Activated naive CD4-positive, alpha-beta T cell treated with anti-CD3 and anti-CD28 coated beads, Interleukin-2, amount 50 U/mL, for 24 hours (primary cell): ENCODE measurements at regions not wholly inside any gene's neighbourhood (a gene's known extent, or its start where the extent isn't known, plus 50 kb on each side); places are given as distances from the start of the nearest gene placed in this dataset.

Source experiments
- H3K27ac Mint-ChIP-seq: one replicate; pipeline ENCODE4 v1.8.0; 2021; ENCODE audit warnings: mild to moderate bottlenecking, mixed read lengths
- H3K27me3 Mint-ChIP-seq: one replicate; pipeline ENCODE4 v1.8.0; 2021; ENCODE audit warnings: mixed read lengths
- H3K36me3 Mint-ChIP-seq: one replicate; pipeline ENCODE4 v1.8.0; 2021; ENCODE audit warnings: mixed read lengths
- H3K4me1 Mint-ChIP-seq: one replicate; pipeline ENCODE4 v1.8.0; 2021; ENCODE audit warnings: mixed read lengths
- H3K4me3 Mint-ChIP-seq: one replicate; pipeline ENCODE4 v1.8.0; 2021; ENCODE audit warnings: mild to moderate bottlenecking, mixed read lengths
- H3K9me3 Mint-ChIP-seq: one replicate; pipeline ENCODE4 v1.8.0; 2021; ENCODE audit warnings: mixed read lengths

- H3K27me3 Mint-ChIP-seq = no peaks in the 10 kb centered on the region
These were observed 289.1 kb upstream of the PKN2 start for GRCh38 chr1:88394958-88395357.

DNA sequence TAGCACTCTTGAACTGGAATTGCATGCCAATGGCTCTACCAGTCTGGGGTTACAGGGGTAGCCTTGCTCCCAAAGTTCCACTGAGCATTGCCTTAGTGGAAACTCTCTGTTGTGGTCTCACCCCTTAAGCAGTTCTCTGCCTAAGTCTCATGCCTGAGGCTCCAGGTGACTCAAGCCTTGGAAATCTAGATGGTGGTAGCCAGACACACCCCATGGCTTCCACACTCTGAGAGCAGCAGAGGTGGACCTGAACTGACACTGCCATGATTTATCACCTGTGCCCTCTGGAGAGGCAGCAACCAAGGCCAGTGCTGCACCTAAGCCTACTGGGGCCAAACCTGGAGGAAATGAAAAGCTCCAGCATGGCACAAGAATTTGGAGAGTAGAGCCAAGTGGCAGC is 285.7 kb upstream of the PKN2 start:
- no peaks in the 10 kb centered on the region for H3K9me3 Mint-ChIP-seq
- no peaks in the 10 kb centered on the region for H3K36me3 Mint-ChIP-seq
- H3K27me3 Mint-ChIP-seq = no peaks in the 10 kb centered on the region
- no peak overlapping the region for H3K27ac Mint-ChIP-seq
- H3K4me1 Mint-ChIP-seq = no peaks in the 10 kb centered on the region
- no peak overlapping the region for H3K4me3 Mint-ChIP-seq

More at GRCh38 chr1:88394958-88395357, 289.1 kb upstream of the PKN2 start:
- Mint-ChIP-seq H3K4me3 (no peak overlapping the region), H3K27ac (no peak overlapping the region), H3K9me3 (no peaks in the 10 kb centered on the region), H3K36me3 (no peaks in the 10 kb centered on the region), H3K4me1 (no peaks in the 10 kb centered on the region)

- no peaks in the 10 kb centered on the region for H3K4me1 Mint-ChIP-seq
- H3K27ac Mint-ChIP-seq = no peak overlapping the region
- no peaks in the 10 kb centered on the region for H3K27me3 Mint-ChIP-seq
- no peak overlapping the region for H3K4me3 Mint-ChIP-seq
- H3K36me3 Mint-ChIP-seq = no peaks in the 10 kb centered on the region
- H3K9me3 Mint-ChIP-seq = no peaks in the 10 kb centered on the region
These were observed 284.4 kb upstream of the PKN2 start for GRCh38 chr1:88399690-88400089.

DNA sequence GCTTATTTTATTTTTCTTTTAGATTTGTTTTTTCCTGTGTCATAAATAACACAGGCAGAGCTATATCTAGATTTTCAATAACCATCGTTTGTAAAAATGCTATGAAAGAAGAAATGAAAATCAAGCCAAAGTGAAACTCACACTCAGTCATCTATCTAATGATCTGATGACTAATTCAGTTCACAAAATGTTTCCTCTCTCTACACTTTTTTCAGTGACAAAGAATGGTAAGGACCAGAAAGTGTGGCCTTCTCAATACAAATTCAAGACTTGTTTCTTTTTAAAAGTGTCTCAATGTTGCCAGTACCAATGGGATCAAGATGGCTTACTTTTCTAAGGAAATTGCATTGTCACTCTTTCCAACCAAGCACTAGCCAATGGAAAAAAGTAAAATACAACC is 282.8 kb upstream of the PKN2 start:
- Mint-ChIP-seq H3K27me3 (no peaks in the 10 kb centered on the region), H3K9me3 (no peaks in the 10 kb centered on the region), H3K4me3 (no peak overlapping the region), H3K27ac (no peak overlapping the region), H3K4me1 (no peaks in the 10 kb centered on the region), H3K36me3 (no peaks in the 10 kb centered on the region)

GRCh38 chr1:88404582-88404981 is 279.5 kb upstream of the PKN2 start:
- Mint-ChIP-seq H3K9me3 (no peaks in the 10 kb centered on the region), H3K4me3 (no peak overlapping the region), H3K27me3 (no peaks in the 10 kb centered on the region), H3K27ac (no peak overlapping the region), H3K4me1 (no peaks in the 10 kb centered on the region), H3K36me3 (no peaks in the 10 kb centered on the region)

- Mint-ChIP-seq H3K27ac (no peak overlapping the region), H3K27me3 (no peaks in the 10 kb centered on the region), H3K36me3 (no peaks in the 10 kb centered on the region), H3K4me1 (no peaks in the 10 kb centered on the region), H3K9me3 (no peaks in the 10 kb centered on the region), H3K4me3 (no peak overlapping the region)
These were observed 276.8 kb upstream of the PKN2 start for GRCh38 chr1:88407248-88407647.

GRCh38 chr1:88421997-88422396 is 262.1 kb upstream of the PKN2 start:
- H3K27ac Mint-ChIP-seq = no peak overlapping the region
- peaks cover 1% of the 10 kb centered on the region for H3K36me3 Mint-ChIP-seq
- H3K4me1 Mint-ChIP-seq = no peaks in the 10 kb centered on the region
- peaks cover 28% of the 10 kb centered on the region for H3K9me3 Mint-ChIP-seq
- H3K4me3 Mint-ChIP-seq = no peak overlapping the region
- H3K27me3 Mint-ChIP-seq = no peaks in the 10 kb centered on the region

GRCh38 chr1:88433556-88433955 is 250.5 kb upstream of the PKN2 start:
- peaks cover 2% of the 10 kb centered on the region for H3K36me3 Mint-ChIP-seq
- peaks cover 2% of the 10 kb centered on the region for H3K27me3 Mint-ChIP-seq
- H3K4me1 Mint-ChIP-seq = no peaks in the 10 kb centered on the region
- H3K4me3 Mint-ChIP-seq = no peak overlapping the region
- peaks cover 35% of the 10 kb centered on the region for H3K9me3 Mint-ChIP-seq
- H3K27ac Mint-ChIP-seq = no peak overlapping the region

DNA sequence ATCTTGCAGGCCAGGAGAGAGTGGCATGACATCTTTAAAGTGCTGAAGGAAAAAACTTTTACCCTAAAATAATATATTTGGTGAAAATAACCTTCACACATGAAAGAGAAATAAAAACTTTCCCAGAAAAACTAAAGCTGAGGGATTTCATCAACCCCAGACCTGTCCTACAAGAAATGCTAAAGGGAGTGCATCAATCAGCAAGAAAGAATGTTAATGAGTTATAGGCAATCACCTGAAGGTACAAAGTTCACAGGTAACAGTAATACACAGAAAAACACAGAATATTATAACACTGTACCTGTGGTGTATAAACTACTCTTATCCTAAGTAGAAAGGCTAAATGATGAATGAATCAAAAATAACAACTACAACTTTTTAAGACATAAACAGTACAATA is 249.2 kb upstream of the PKN2 start:
- no peak overlapping the region for H3K27ac Mint-ChIP-seq
- H3K4me3 Mint-ChIP-seq = no peak overlapping the region
- no peaks in the 10 kb centered on the region for H3K4me1 Mint-ChIP-seq
- peaks cover 2% of the 10 kb centered on the region for H3K36me3 Mint-ChIP-seq
- H3K9me3 Mint-ChIP-seq = peaks cover 40% of the 10 kb centered on the region
- peaks cover 2% of the 10 kb centered on the region for H3K27me3 Mint-ChIP-seq

DNA sequence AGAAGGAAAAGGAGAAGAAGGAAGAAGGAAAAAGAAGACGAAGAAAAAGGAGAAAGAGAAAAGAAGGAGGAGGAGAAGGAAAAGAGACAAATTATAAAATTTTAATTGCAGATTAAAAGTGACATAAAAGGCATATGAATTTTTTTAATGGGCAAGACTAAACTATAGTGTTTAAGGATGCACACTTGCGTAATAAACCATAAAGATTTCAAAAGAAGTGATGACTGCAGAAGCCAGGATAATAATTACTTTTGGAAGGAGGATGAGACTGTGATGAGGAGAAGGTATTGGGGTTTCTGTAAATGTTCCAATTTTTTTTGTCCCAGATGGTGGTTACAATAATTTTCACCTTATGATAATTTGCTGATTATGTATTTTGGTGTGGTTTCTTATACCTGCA is 243.1 kb upstream of the PKN2 start:
- H3K9me3 Mint-ChIP-seq = peaks cover 28% of the 10 kb centered on the region
- peaks cover 2% of the 10 kb centered on the region for H3K36me3 Mint-ChIP-seq
- no peaks in the 10 kb centered on the region for H3K4me1 Mint-ChIP-seq
- H3K27ac Mint-ChIP-seq = no peak overlapping the region
- peaks cover 2% of the 10 kb centered on the region for H3K27me3 Mint-ChIP-seq
- H3K4me3 Mint-ChIP-seq = no peak overlapping the region

- Mint-ChIP-seq H3K36me3 (no peaks in the 10 kb centered on the region), H3K4me1 (no peaks in the 10 kb centered on the region), H3K27me3 (no peaks in the 10 kb centered on the region), H3K27ac (no peak overlapping the region), H3K9me3 (peaks cover 14% of the 10 kb centered on the region), H3K4me3 (no peak overlapping the region)
These were observed 232.2 kb upstream of the PKN2 start for GRCh38 chr1:88451856-88452255.

- Mint-ChIP-seq H3K36me3 (no peaks in the 10 kb centered on the region), H3K4me1 (no peaks in the 10 kb centered on the region)
These were observed 230.8 kb upstream of the PKN2 start for GRCh38 chr1:88453295-88453694.

GRCh38 chr1:88454781-88455180 is 229.3 kb upstream of the PKN2 start:
- Mint-ChIP-seq H3K27me3 (peaks cover 2% of the 10 kb centered on the region), H3K9me3 (peaks cover under 1% of the 10 kb centered on the region), H3K36me3 (no peaks in the 10 kb centered on the region), H3K4me3 (no peak overlapping the region), H3K27ac (no peak overlapping the region), H3K4me1 (no peaks in the 10 kb centered on the region)

More at GRCh38 chr1:88453295-88453694, 230.8 kb upstream of the PKN2 start:
- no peaks in the 10 kb centered on the region for H3K27me3 Mint-ChIP-seq
- no peak overlapping the region for H3K27ac Mint-ChIP-seq
- peaks cover 14% of the 10 kb centered on the region for H3K9me3 Mint-ChIP-seq
- no peak overlapping the region for H3K4me3 Mint-ChIP-seq

GRCh38 chr1:88455621-88456256 is 228.3 kb upstream of the PKN2 start:
- H3K4me3 Mint-ChIP-seq = no peak overlapping the region
- no peaks in the 10 kb centered on the region for H3K36me3 Mint-ChIP-seq
- no peaks in the 10 kb centered on the region for H3K4me1 Mint-ChIP-seq
- no peaks in the 10 kb centered on the region for H3K9me3 Mint-ChIP-seq
- H3K27me3 Mint-ChIP-seq = peaks cover 6% of the 10 kb centered on the region
- H3K27ac Mint-ChIP-seq = no peak overlapping the region

DNA sequence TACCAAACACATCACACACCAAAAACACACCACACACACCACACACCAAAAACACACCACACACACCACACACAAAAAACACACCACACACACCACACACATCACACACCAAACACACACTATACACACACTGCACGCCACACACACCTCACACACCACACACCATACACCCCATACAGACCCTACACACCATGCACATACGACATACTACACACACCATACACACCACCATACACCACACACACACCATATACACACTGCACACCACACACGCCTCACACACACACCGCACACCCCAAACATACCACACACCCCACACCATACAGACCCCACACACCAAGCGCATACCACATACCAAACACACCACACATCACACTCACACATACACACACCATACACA is 226.9 kb upstream of the PKN2 start:
- Mint-ChIP-seq H3K4me1 (no peaks in the 10 kb centered on the region), H3K27ac (no peak overlapping the region), H3K27me3 (peaks cover 11% of the 10 kb centered on the region), H3K4me3 (no peak overlapping the region), H3K36me3 (no peaks in the 10 kb centered on the region), H3K9me3 (no peaks in the 10 kb centered on the region)

GRCh38 chr1:88461007-88461406 is 223.1 kb upstream of the PKN2 start:
- H3K27ac Mint-ChIP-seq = no peak overlapping the region
- H3K4me3 Mint-ChIP-seq = no peak overlapping the region
- no peaks in the 10 kb centered on the region for H3K36me3 Mint-ChIP-seq
- H3K9me3 Mint-ChIP-seq = no peaks in the 10 kb centered on the region
- H3K27me3 Mint-ChIP-seq = peaks cover 21% of the 10 kb centered on the region
- no peaks in the 10 kb centered on the region for H3K4me1 Mint-ChIP-seq

DNA sequence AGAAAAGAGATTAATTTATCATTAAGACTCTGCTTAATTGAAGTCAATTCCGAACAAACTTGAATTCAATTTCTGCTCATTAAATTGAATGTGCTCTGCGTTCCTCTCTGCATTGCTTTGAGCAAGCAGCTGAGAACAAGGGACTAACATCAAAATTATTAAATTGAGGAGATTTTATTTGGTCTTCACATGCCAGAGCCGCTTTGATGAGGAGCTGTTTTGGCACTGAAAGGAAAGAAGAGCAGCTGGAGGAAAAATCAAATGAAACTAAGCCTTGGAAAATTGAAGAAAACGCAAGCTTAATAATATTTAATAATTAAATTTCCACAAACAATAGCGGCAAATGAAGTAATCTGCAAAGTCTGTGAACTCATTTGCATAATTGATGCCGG is 222.0 kb upstream of the PKN2 start:
- Mint-ChIP-seq H3K27me3 (peaks cover 21% of the 10 kb centered on the region), H3K27ac (no peak overlapping the region), H3K4me1 (no peaks in the 10 kb centered on the region), H3K9me3 (no peaks in the 10 kb centered on the region), H3K4me3 (no peak overlapping the region), H3K36me3 (no peaks in the 10 kb centered on the region)
